ENCODE measurements at regions not wholly inside any gene's neighbourhood (a gene's known extent, or its start where the extent isn't known, plus 50 kb on each side); places are given as distances from the start of the nearest gene placed in this dataset.

- TF ChIP-seq, protein P1, sequence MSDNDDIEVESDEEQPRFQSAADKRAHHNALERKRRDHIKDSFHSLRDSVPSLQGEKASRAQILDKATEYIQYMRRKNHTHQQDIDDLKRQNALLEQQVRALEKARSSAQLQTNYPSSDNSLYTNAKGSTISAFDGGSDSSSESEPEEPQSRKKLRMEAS (IDR thresholded peaks at IDR 0.05), result no peak
- TF ChIP-seq CEBPB (IDR thresholded peaks at IDR 0.05) (no peak), USF1 (IDR thresholded peaks at IDR 0.05) (no peak), RAD21 (IDR thresholded peaks at IDR 0.05; ENCODE audit: low read depth) (no peak), YY1 (IDR thresholded peaks at IDR 0.05; ENCODE audit: low read depth) (no peak), REST (IDR thresholded peaks at IDR 0.05; ENCODE audit: low read depth) (no peak)
These were observed 63.9 kb upstream of the VLDLR start for GRCh38 chr9:2557693-2558092.

- TF ChIP-seq TEAD4 (IDR thresholded peaks at IDR 0.05), result peak; percentile 74
- peak; percentile 45 for TF ChIP-seq NFIC (IDR thresholded peaks at IDR 0.05)
- TF ChIP-seq YY1 (IDR thresholded peaks at IDR 0.05; ENCODE audit: low read depth), result no peak
These were observed 62.1 kb upstream of the VLDLR start for GRCh38 chr9:2559192-2560152.

DNA sequence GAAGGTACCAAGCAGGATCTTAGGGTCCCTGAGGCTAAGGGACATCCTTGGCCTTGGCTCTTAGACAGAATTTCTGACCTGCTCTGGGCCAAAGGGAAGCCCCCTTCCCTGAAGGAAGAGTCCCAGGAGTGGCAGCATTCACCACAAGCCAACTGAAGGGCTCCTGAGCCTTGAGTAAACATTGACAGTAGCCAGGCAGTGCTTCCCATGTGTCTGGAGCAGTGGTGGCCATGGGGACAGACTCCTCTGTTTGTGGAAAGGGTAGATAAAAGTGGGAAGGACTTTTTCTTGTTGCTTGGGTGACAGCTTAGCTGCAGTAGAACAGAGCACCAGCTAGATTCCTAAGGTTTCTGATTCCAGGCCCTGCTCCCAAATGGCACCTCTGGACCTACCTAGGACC, 61.4 kb upstream of the VLDLR start:
- TF ChIP-seq CREB1 (IDR thresholded peaks at IDR 0.05; ENCODE audit: low read depth) (no peak), TAF1 (IDR thresholded peaks at IDR 0.05; ENCODE audit: low read depth) (no peak), EP300 (IDR thresholded peaks at IDR 0.05; ENCODE audit: borderline replicate concordance) (no peak), REST (IDR thresholded peaks at IDR 0.05; ENCODE audit: low read depth) (no peak), TCF12 (IDR thresholded peaks at IDR 0.05; ENCODE audit: low read depth) (no peak), USF1 (IDR thresholded peaks at IDR 0.05) (no peak), FOXM1 (IDR thresholded peaks at IDR 0.05; ENCODE audit: borderline replicate concordance, low read depth) (no peak), YY1 (IDR thresholded peaks at IDR 0.05; ENCODE audit: low read depth) (no peak), TEAD4 (IDR thresholded peaks at IDR 0.05) (no peak), RAD21 (IDR thresholded peaks at IDR 0.05; ENCODE audit: low read depth) (no peak), CEBPB (IDR thresholded peaks at IDR 0.05) (no peak), ZBTB7A (IDR thresholded peaks at IDR 0.05; ENCODE audit: low read depth) (no peak), NFIC (IDR thresholded peaks at IDR 0.05) (no peak), EGR1 (IDR thresholded peaks at IDR 0.05) (no peak)

GRCh38 chr9:2565676-2566340, 55.8 kb upstream of the VLDLR start:
- TF ChIP-seq, protein P1 (IDR thresholded peaks at IDR 0.05), result no peak
- TF ChIP-seq TAF1 (IDR thresholded peaks at IDR 0.05; ENCODE audit: low read depth) (no peak), CEBPB (IDR thresholded peaks at IDR 0.05) (no peak), RAD21 (IDR thresholded peaks at IDR 0.05; ENCODE audit: low read depth) (no peak), NFIC (IDR thresholded peaks at IDR 0.05) (no peak), EGR1 (IDR thresholded peaks at IDR 0.05) (no peak), ZBTB7A (IDR thresholded peaks at IDR 0.05; ENCODE audit: low read depth) (no peak), FOXM1 (IDR thresholded peaks at IDR 0.05; ENCODE audit: borderline replicate concordance, low read depth) (no peak), YY1 (IDR thresholded peaks at IDR 0.05; ENCODE audit: low read depth) (no peak), TEAD4 (IDR thresholded peaks at IDR 0.05) (no peak), CREB1 (IDR thresholded peaks at IDR 0.05; ENCODE audit: low read depth) (no peak), TCF12 (IDR thresholded peaks at IDR 0.05; ENCODE audit: low read depth) (no peak), REST (IDR thresholded peaks at IDR 0.05; ENCODE audit: low read depth) (no peak), EP300 (IDR thresholded peaks at IDR 0.05; ENCODE audit: borderline replicate concordance) (no peak), USF1 (IDR thresholded peaks at IDR 0.05) (no peak)
